ENCODE measurements at regions not wholly inside any gene's neighbourhood (a gene's known extent, or its start where the extent isn't known, plus 50 kb on each side); places are given as distances from the start of the nearest gene placed in this dataset.

GRCh38 chr5:171528036-171528435, 108.6 kb downstream of the FGF18 start:
- no peak for TF ChIP-seq CTCF (conservative IDR thresholded peaks at IDR 0.05)
- TF ChIP-seq EZH2 (IDR thresholded peaks at IDR 0.05; ENCODE audit: low read depth), result no peak
